Inferior parietal cortex (tissue), 1 donor: ENCODE measurements at regions not wholly inside any gene's neighbourhood (a gene's known extent, or its start where the extent isn't known, plus 50 kb on each side); places are given as distances from the start of the nearest gene placed in this dataset.
"Not testable (repeated sequence)": the region's sequence is repeated elsewhere in the genome, so short reads cannot be mapped to it uniquely, and the experiment has no call there.

Experiments
- DNase-seq: peaks from one replicate; pipeline ENCODE4 v3.0.0-alpha.2; 2016; ENCODE audit errors: extremely low spot score

DNA sequence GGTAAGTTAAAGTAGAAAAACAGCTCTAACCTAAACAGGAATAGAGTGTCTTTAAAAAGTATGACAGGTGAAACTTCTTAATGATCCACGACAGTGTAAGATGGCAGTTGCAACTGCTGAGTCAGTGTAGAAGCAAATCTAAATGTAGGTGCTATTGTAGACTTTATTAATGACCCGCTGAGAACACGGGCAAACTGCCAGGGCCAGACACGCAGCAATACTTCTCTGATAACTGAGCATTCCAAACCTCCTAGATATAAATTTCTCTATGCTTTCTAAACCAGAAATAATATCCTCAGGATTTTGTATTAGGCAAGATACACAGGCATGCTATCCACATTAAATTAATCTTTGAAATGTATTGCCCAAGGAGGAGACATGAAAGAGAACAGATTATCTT, 1076.4 kb downstream of the HACE1 start:
- DNase-seq, result no peak

DNA sequence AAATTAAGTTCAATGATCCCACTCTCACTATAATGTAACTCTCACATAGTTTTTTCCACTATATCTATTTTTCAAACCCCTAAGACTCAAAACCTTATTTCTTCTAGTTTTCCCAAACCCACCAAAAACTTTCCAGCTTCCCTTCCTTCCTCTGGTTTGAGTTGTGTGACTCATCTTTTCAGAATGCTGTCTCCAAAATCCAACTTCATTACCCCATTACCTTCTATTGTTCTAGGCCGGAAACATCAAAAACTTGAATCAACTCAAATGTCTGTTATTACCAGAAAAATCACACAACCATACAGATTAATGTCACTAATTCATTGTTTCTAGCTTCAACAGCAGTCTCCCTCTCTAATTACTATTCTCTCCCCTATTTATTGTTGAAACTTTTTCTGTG, 1090.3 kb downstream of the HACE1 start:
- DNase-seq, result no peak

DNA sequence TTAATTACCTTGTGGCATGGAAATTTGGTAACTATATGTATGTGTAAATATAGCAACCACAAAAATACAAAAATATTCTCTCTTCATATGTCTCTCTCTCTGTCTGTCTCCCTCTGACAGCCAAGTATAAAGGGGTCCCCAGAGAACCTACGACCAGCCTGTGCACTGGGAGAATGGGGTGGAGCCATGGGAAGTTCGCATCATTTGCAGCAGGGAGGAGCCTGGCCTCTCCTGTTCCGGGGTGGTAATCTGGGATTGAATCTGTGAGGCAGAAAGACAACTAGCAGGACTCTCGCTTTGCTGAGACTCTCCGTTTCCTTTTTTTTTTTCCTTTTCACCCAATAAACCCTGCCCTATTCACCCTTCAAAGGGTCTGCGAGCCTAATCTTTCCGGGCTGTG, 1109.1 kb downstream of the HACE1 start:
- no peak for DNase-seq

DNA sequence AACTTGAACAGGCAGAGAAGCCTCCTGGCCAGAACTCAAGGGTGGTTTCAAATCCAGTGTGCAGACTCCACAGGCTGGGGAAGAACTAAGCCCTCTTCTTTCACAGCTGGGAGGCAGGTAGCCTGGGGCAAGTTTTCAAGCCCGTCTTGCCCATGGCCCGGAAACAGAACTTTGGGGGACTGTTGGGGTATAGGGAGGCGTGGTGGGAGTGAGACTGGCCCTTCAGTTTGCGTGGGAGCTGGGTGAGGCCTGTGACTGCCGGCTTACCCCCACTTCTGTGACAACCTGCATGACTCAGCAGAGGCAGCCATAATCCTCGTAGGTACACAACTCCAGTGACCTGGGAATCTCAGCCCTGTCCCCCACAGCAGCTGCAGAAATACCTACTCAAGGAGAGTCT, 1125.7 kb downstream of the HACE1 start:
- DNase-seq, result no peak

DNA sequence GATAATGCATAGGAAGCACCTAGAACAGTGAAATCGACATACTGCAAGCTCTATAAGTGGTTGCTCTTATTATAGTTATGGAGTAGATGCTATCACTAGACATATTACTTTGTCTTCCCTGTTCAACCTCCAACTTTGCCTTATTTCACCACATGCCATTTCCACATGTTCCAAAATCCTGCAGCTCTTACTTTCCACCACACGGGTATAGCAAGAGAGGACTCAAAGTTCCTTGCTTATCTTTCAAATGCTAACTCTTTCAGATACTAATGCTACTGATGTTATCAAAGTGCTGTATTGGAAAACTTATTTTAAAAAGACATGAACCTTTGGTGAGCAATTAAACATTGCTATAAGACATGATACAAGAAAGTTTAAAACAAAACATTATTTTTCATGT, 1130.1 kb downstream of the HACE1 start:
- DNase-seq, result no peak

DNA sequence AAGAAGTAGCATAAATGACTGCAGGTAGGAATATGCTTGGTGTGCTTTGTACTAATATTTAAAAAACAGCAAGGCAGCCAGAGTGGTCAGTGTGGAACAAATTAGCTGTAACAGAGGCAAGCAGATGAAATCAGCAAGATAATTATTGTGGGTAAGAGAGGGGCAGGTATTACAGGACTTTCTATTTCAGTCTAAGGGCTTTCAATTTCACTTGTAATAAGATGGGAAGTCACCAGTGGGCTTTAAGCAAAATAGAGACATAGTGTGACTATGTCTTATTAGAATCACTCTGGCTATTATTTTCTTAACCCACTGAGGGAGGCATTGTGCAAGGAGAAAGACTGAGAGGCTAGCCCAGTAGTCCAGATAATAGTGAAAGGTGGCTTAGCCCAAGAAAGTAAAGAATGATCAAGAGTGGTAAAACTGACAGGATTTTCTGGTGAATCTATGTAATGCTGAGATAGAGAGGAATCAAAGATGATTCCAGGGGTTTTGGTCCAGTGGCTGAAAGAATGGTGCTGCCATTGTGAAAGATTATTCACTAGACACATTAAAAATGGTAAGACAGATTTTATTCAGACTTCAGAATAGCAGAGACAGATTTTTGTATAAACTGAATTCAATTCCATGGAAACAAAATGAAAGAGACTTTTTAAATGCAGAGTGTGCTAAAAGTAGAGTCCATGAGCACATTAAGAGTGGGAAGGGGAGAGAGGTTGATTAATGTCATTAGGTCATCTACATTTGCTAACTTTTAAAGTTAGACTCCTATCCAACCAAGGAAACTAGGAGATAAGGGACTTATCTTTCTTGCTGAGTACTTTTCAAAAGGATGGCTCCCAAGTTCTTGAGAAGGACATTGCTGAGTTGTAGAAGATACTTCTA, 1136.0 kb downstream of the HACE1 start:
- DNase-seq, result no peak

DNA sequence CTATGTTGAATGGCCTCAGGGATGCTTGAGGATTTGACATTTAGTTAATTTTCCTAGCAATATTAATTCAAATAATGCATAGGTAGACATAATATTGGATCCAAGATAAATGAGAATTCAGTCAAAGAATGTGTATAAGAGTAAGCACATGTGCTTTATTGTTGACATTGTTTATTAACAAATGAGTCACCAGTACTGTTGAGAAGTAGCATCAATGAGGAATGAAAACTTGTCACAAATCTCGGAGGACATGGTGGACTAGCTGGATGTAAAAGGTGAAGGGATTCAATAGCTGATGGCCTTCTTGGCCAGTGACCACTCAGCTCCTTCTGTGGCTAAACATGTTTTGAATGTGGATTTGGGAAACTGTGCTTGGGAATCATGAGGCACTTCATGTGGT, 1137.0 kb downstream of the HACE1 start:
- no peak for DNase-seq

DNA sequence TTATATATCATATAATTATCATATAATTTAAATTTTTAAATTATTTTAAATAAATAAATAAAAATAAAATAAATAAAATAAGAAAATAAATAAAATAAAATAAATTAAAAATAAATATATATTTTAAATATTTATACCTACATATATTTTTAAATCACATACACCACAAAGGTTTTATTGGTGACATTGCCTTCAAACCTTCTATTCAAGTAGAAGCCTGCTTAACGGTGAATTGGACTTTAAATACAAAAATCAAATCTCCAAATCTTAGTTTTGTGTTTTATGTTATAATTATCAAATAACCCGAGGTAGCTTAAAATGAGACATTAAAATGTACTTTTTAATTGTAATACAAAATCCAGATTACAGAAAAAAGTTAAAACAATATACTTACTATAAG, 1137.8 kb downstream of the HACE1 start:
- no peak for DNase-seq

DNA sequence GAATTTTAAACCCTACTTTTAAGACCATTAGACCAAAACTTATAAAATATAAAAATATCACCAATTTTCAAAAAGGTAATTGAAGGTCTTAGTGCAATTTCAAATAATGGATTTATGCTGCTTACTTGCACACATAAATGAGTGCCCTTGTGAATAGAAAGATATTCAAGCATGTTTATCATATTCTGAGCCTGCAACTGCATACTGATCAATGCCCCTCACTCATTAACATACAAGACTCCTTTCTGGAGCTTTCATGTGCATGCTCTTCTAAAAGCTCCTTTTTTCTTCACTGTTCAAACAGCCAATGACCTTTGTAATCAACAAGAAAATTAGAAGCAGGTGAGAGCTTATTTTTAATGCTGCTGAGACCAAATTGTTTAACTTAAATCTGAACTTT, 1139.3 kb downstream of the HACE1 start:
- DNase-seq, result no peak

DNA sequence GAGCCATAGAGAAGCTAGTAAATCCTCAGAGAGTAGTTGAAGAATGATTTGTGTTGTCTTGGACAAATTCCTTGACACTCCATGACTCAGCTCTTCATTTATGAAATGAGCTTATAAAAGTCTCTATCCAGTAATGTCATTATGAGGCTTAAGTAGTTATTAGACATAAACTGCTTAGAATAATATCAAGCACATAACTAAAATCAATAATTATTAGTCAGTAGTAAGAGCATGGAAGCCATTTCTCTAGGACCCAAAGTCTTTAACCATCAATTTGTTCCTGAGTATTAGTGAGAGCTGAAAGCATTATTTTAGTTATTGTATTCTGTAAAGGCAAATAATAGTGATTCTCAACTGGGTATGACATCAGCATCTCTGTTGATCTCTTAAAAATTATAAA, 1140.2 kb downstream of the HACE1 start:
- DNase-seq, result no peak

DNA sequence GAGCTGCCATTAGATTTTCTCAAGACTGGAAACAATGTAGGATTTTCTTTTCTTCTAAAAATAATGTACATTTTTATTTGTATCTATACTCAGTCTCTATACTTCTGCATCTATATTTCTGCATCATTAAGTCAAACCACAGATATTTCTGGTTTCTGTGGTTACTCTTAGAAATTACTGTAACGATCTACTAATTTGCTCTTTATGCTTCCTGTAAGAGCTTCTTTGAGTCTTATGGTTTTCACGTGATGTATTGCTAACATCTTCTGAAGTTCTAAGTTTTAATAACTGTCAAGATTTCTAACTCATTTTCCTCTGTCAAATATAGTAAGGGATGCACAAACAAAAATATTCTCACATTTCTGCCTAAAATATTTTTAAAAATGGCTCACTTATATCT, 1144.5 kb downstream of the HACE1 start:
- no peak for DNase-seq

DNA sequence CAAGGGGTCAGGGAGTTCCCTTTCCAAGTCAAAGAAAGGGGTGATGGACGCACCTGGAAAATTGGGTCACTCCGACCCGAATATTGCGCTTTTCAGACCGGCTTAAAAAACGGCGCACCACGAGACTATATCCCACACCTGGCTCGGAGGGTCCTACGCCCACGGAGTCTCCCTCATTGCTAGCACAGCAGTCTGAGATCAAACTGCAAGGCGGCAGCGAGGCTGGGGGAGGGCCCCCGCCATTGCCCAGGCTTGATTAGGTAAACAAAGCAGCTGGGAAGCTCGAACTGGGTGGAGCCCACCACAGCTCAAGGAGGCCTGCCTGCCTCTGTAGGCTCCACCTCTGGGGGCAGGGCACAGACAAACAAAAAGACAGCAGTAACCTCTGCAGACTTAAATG, 1150.5 kb downstream of the HACE1 start:
- DNase-seq, result not testable (repeated sequence)

DNA sequence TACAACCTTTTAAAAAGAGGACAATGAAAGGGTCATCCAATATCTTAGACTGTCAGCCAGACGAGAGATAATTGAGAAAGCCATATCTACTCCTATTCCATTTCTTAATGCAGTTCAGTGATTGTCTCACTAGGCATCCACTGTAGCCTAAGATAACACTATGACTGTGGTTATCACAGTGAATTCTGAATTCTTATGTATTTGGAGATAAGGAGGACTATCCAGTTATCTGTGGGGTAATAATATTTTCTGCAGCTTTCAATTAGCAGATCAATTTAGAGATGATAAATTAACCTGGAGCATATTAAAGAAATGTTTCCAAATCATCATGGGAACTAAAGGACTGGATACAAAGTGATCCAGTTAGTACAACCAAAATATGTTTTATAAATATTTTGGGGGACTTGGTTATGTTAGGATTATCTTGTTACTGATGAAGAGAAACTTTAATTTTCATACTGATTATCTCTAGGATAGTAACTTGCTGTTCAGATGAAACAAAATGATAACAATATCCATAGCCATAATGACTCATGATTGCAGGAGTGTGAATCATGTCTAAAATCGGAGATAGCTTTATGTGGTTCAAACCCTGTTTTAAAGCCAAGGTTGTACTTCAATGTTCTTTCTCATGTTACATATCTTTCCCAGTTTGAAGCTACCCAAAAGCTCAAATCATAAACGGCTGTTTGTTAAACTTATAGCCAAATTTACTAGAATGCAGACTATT, 1152.0 kb downstream of the HACE1 start:
- DNase-seq, result no peak

DNA sequence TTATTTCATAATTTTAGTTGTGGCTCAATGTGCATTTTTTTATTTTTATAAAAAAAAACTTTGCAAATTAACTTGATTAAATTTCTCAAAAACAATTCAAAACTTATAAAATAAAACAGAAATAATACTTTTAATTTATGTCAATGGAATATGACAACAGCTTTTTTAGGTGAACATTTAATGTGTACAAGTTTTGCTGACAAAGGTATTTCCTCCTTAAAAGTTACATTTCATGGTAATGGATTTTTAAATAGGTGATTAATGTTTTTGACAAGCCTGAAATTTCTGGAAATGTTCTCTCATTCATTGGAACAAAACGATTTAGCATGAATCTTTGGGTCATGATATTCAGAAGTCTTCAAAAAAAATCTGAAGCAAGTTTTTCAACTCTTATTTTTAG, 1160.0 kb downstream of the HACE1 start:
- no peak for DNase-seq

DNA sequence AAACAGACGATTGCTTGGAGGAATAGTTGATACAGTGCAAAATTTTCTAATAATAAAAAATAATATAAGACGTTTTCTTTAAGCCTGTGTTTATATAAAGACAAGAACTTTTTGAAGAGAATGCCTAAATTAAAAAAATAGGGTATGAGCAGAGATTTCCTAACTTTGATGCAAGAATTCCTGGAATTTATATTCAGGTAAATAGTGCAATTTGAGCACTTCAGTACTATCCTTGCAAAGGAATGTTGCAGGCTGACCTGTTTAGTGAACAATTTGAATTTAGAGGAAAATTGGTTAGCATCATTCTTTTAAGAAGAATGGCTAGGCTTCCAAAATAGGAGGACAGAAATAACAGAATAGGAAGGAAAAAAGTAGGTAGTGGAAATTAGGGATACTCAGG, 1172.3 kb downstream of the HACE1 start:
- no peak for DNase-seq

DNA sequence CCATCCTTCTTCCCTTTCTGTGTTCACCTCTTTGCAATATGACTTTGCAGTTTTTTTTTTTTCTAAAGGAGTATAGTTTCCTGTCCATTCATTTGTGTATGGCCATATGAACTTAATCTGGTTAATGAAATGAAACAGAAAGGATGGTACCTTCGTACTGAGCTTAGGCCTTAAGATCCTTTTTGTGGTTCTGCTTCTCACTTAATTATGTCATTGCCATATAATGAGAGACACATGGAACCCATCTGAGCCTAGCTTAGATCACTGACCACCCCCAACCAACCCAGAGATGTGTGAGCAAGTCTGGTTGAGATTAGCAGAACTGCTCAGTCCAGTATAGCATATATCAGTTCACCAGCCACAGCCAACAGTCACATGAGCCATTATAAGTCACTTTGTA, 1179.6 kb downstream of the HACE1 start:
- DNase-seq, result no peak

DNA sequence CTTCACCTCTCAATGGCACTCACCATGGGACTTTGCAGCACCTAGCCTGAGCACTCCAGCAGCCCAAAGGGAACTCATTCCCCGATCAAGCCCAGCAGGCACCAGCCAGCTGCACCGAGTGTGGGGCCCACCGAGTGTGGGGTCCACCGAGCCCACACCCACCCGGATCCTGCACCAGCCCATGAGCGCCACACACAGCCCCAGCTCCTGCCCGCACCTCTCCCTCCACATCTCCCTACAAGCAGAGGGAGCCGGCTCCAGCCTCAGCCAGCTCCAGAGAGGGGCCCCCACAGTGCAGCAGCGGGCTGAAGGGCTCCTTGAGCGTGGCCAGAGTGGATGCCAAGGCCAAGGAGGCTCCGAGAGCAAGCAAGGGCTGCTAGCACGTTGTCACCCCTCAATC, 1182.4 kb downstream of the HACE1 start:
- DNase-seq, result no peak

DNA sequence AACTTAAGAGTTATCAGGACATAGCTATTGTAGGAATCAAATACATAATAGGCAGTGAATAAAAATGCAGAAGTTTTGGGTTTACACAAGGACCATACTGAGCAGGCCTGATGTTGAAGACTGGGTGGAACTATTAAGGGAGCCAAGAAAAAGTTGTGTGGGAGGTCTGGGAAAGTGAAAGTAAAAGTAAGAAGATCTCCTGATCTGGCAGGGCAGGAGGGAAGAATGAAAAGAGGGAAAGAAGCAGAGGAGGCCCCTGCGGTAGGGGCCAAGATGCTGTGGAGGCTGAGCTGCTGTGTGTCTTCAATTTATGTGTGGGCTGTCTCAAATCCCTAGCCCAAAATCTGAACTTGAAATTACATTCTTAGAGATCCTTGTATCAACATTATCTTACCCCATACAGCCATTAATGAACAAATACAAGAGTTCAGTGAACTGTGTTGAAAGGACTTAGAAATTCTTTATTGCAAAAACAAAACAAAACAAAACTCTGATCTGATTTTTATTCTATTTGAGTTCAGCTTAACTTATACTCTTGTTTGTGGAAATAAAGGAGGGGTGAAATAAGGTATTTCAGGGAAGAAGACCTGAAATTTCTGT, 1183.8 kb downstream of the HACE1 start:
- DNase-seq, result no peak

DNA sequence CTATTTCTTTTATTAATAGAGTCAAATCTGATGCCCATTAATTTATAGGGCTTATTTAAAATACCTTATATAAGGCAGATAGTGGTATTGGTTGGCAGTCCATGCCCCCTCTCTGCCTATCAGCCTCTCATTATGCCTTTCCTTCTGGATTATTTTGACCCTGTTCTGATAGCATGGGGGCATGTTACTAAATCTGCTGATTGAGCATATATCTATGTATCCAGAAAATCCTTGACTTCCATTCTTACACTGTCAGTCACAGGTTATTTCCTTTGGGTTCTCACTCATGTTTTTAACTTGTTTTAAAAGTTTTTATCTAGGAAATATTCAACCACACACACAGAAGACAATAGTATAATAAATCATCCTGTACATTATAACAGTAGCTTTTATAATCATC, 1184.9 kb downstream of the HACE1 start:
- DNase-seq, result no peak

DNA sequence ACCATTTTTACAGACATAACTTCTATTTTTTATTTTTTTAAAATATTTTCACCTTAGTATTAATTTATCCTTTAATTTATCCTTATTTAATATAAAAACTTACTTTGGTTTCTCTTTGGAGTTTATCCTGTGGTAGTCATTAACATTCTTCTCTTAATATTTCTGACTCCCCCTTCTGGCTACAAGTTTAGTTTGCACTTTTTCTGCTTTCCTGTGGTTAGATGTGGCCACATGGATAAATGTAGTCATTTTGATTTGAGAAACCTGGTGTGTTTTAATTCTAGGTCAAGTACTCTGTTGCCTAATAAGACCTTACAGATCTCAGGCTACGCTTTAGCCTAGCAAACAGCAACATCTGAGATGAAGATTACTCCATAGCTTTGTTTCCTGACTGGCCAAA, 1187.5 kb downstream of the HACE1 start:
- DNase-seq, result no peak

DNA sequence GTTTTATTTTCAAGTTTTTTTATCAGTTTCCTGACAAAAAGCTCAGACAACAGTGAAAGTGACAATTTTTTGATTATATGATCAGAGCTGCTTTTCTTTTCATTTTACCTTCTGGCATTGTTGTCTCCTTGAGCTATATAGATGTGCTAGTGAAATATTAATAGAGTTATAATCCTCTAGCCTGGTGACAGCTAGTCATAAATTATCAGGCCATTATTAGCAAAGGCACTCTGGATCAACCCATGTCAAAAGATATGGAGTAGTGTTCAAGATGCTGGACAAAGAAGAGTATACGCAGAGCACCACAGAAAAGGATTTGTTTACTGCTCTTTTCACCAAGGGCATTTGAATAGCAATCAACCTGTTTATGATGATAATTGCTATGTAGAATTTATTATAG, 1230.1 kb downstream of the HACE1 start:
- DNase-seq, result no peak

DNA sequence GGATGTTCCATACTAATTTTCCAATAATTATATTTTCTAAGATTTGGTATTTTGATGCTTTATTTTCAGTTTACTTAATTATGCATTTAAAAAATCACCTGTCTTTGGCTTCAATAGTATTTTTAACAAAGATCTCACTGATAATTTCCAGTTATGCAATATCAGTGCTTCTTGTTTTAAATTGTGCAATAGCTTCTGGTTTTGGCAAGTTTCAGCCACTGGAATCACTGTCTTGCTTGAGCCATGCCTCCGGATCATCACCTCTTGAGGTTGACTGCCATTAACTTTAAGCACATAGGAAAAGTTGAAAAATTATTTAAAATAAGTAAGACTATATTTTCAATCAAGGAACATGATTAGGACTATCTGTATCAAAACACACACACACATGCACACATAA, 1242.1 kb downstream of the HACE1 start:
- no peak for DNase-seq

DNA sequence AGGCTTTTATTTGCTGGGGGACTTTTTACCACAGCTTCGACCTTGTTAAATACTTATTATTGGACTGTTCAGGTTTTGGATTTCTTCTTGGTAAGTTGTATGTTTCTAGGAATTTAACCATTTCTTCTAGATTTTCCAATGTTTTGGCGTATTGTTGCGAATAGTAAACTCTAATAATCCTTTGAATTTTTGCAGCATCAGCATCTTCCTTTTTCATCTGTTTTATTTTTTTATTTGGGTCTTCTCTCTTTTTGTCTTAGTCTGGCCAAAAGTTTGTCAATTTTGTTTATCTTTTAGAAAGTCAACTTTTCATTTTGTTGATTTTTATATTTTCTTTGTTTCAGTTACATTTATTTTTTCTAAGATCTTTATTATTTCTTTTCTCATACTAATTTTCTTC, 1272.0 kb downstream of the HACE1 start:
- no peak for DNase-seq
